ENCODE measurements at regions not wholly inside any gene's neighbourhood (a gene's known extent, or its start where the extent isn't known, plus 50 kb on each side); places are given as distances from the start of the nearest gene placed in this dataset.
A peak's percentile ranks its signal among the peaks of the same experiment; 100 is the strongest.

- 70 to 79% methylated on average over 21 of the region's 21 CpGs for WGBS, 2 donors
Measured at GRCh38 chr2:239826786-239827522, 198.2 kb downstream of the NDUFA10 start.

GRCh38 chr2:239826376-239826775, 198.8 kb downstream of the NDUFA10 start:
- 97 to 98% methylated on average over 13 of the region's 13 CpGs for WGBS, 2 donors
- Histone ChIP-seq H3K9me3 (no peaks in the 10 kb centered on the region), H3K36me3 (ENCODE audit: low read depth, missing control alignments) (no peaks in the 10 kb centered on the region), H3K4me3 (no peak overlapping the region), H3K4me1 (no peaks in the 10 kb centered on the region), H3K27me3 (no peaks in the 10 kb centered on the region), H3K27ac (no peak overlapping the region)
- TF ChIP-seq, protein P1, sequence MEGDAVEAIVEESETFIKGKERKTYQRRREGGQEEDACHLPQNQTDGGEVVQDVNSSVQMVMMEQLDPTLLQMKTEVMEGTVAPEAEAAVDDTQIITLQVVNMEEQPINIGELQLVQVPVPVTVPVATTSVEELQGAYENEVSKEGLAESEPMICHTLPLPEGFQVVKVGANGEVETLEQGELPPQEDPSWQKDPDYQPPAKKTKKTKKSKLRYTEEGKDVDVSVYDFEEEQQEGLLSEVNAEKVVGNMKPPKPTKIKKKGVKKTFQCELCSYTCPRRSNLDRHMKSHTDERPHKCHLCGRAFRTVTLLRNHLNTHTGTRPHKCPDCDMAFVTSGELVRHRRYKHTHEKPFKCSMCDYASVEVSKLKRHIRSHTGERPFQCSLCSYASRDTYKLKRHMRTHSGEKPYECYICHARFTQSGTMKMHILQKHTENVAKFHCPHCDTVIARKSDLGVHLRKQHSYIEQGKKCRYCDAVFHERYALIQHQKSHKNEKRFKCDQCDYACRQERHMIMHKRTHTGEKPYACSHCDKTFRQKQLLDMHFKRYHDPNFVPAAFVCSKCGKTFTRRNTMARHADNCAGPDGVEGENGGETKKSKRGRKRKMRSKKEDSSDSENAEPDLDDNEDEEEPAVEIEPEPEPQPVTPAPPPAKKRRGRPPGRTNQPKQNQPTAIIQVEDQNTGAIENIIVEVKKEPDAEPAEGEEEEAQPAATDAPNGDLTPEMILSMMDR (IDR thresholded peaks at IDR 0.05), result no peak
- no peak for TF ChIP-seq POLR2A (IDR thresholded peaks at IDR 0.05)
- no peak for DNase-seq
- intact Hi-C loops (cut with DNase I; ENCODE audit: low total_unique reads), result no loop called here

More at GRCh38 chr2:239826786-239827522, 198.2 kb downstream of the NDUFA10 start:
- Histone ChIP-seq H3K36me3 (ENCODE audit: low read depth, missing control alignments) (no peaks in the 10 kb centered on the region), H3K4me3 (no peak overlapping the region), H3K9me3 (no peaks in the 10 kb centered on the region), H3K4me1 (no peaks in the 10 kb centered on the region), H3K27me3 (no peaks in the 10 kb centered on the region), H3K27ac (no peak overlapping the region)
- TF ChIP-seq, protein P1 (IDR thresholded peaks at IDR 0.05), result no peak
- TF ChIP-seq POLR2A (IDR thresholded peaks at IDR 0.05), result no peak
- intact Hi-C loops (cut with DNase I; ENCODE audit: low total_unique reads), result no loop called here
- peak; percentile 5 for DNase-seq

DNA sequence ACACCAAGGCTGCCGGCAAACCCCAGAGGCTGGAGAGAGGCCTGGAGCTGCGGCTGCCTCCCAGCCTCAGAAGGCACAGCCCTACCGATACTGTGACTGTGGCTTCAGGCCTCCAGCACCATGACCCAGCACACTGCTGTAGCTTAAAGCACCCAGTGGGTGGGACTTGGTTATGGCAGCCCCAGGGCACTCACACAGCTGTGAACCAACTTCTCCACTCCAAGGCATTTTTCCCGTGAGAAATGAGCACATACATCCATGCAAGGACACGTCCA, 199.5 kb downstream of the NDUFA10 start:
- WGBS, 2 donors, result 93% methylated on average over 5 of the region's 5 CpGs
- H3K4me3 ChIP-seq, result no peak overlapping the region
- peak; percentile 2 for DNase-seq
- H3K27me3 ChIP-seq, result no peaks in the 10 kb centered on the region
- H3K27ac ChIP-seq, result no peak overlapping the region
- no peaks in the 10 kb centered on the region for H3K9me3 ChIP-seq
- intact Hi-C loops (cut with DNase I; ENCODE audit: low total_unique reads), result no loop called here
- no peaks in the 10 kb centered on the region for H3K4me1 ChIP-seq
- H3K36me3 ChIP-seq (ENCODE audit: low read depth, missing control alignments), result no peaks in the 10 kb centered on the region
- no peak for TF ChIP-seq POLR2A (IDR thresholded peaks at IDR 0.05)
- TF ChIP-seq, protein P1 (IDR thresholded peaks at IDR 0.05), result no peak

DNA sequence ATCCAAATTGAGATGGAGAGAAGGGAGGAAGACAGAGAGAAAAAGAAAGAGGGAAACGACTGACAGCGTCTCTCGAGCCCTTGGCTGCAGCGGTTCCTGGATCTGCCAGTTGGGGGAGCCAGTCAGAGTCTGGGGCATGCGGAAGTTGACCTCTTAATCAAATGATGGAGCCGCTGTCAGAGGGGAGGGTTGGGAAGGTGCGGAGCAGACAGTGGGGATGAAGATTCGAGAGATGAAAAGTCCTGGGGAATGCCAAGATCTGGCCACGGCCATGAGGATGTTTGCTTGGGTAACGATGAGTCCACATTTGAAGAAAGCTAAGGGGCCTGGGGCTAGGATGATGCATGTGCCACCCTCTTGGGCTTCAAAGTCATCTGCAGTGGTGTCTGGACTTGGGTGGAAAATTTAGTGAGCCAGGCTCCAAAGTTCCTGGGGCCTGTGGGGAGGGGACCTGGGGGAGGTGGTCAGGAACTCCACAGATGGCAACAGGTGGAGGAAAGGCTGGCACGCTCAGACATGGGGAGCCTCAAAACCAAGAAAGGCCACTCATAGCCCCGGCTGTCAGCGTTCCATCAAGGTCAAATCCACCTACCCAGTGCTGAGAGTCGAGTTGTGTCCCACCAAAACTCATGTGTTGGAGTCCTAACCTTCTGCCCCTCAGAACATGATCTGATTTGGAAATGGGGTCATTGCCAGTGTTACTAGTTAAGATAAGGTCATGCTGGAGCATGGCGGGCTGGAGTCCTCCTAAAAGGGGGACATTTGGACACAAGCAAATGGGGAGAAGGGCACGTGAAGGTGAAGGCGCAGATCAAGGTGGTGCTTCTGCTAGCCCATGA, 200.1 kb downstream of the NDUFA10 start:
- no peaks in the 10 kb centered on the region for H3K9me3 ChIP-seq
- no peak overlapping the region for H3K27ac ChIP-seq
- 87 to 90% methylated on average over 16 to 17 of the region's 17 CpGs for WGBS, 2 donors
- H3K4me3 ChIP-seq, result no peak overlapping the region
- DNase-seq, result peak; percentile 11
- no peaks in the 10 kb centered on the region for H3K4me1 ChIP-seq
- no peaks in the 10 kb centered on the region for H3K36me3 ChIP-seq (ENCODE audit: low read depth, missing control alignments)
- intact Hi-C loops (cut with DNase I; ENCODE audit: low total_unique reads), result no loop called here
- TF ChIP-seq, protein P1 (IDR thresholded peaks at IDR 0.05), result no peak
- TF ChIP-seq POLR2A (IDR thresholded peaks at IDR 0.05), result no peak
- H3K27me3 ChIP-seq, result no peaks in the 10 kb centered on the region

All from testis (tissue), 2 donors.